ENCODE measurements at regions not wholly inside any gene's neighbourhood (a gene's known extent, or its start where the extent isn't known, plus 50 kb on each side); places are given as distances from the start of the nearest gene placed in this dataset.

DNA sequence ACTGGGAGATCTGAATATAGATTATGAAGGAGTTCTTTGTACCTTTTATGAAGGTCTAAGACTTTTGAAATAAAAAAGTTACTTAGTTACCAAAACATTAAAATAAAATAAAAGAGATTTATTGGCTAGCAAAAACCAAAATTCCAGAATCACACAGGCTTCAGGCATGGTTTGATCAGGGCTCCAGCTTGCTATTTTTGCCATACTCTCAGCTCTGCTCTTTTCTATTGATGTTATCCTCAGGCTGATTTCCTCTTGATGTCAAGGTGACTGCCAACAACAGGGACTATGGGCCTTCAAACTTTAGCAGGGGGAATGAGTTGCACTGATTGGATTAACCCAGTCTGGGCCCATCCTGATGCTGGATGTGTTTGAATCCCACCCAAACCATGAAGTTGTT, 174.1 kb downstream of the TFCP2L1 start:
- Histone ChIP-seq H3K9me3 (no peaks in the 10 kb centered on the region), H3K4me1 (ENCODE audit: control insufficient read depth in 1 of 2, insufficient read depth in 1 of 2, low read depth in 1 of 2, low read length in 1 of 2) (no peaks in the 10 kb centered on the region), H3K36me3 (no peaks in the 10 kb centered on the region), H3K27me3 (no peaks in the 10 kb centered on the region), H3K4me3 (ENCODE audit: low read depth in 1 of 2, low read length in 1 of 2) (no peak overlapping the region), H3K27ac (no peak overlapping the region)
- TF ChIP-seq CTCF (IDR thresholded peaks at IDR 0.05), result no peak

GRCh38 chr2:121118951-121119350, 166.1 kb downstream of the TFCP2L1 start:
- no peak overlapping the region for H3K4me3 ChIP-seq (ENCODE audit: low read depth in 1 of 2, low read length in 1 of 2)
- no peaks in the 10 kb centered on the region for H3K9me3 ChIP-seq
- no peaks in the 10 kb centered on the region for H3K4me1 ChIP-seq (ENCODE audit: control insufficient read depth in 1 of 2, insufficient read depth in 1 of 2, low read depth in 1 of 2, low read length in 1 of 2)
- H3K36me3 ChIP-seq, result no peaks in the 10 kb centered on the region
- H3K27me3 ChIP-seq, result no peaks in the 10 kb centered on the region
- no peak for TF ChIP-seq CTCF (IDR thresholded peaks at IDR 0.05)
- H3K27ac ChIP-seq, result no peak overlapping the region

- Histone ChIP-seq H3K36me3 (no peaks in the 10 kb centered on the region), H3K9me3 (no peaks in the 10 kb centered on the region), H3K4me3 (ENCODE audit: low read depth in 1 of 2, low read length in 1 of 2) (no peak overlapping the region), H3K27me3 (no peaks in the 10 kb centered on the region), H3K27ac (no peak overlapping the region), H3K4me1 (ENCODE audit: control insufficient read depth in 1 of 2, insufficient read depth in 1 of 2, low read depth in 1 of 2, low read length in 1 of 2) (no peaks in the 10 kb centered on the region)
- no peak for TF ChIP-seq CTCF (IDR thresholded peaks at IDR 0.05)
These were observed 164.6 kb downstream of the TFCP2L1 start for GRCh38 chr2:121120411-121120810.

DNA sequence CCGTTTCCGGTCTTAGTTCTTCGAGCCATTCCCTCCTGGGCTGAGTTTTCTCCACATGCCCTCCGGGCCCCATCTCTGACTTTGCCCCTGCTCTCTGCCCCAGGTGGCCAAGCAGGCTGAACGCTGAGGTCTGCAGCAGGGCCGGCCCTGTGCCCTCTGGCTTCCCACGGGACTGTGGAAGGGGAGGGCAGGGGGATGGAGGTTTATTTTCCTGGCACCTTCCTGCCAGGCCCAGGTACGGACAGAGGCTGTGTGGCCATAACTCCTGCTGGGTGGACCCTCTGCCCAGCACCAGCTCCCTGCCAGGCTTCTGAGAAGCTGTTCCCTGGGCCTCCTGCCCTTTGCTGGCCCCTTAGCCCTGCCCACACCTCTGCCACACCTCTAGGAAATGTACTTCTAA, 164.0 kb downstream of the TFCP2L1 start:
- H3K27me3 ChIP-seq, result no peaks in the 10 kb centered on the region

DNA sequence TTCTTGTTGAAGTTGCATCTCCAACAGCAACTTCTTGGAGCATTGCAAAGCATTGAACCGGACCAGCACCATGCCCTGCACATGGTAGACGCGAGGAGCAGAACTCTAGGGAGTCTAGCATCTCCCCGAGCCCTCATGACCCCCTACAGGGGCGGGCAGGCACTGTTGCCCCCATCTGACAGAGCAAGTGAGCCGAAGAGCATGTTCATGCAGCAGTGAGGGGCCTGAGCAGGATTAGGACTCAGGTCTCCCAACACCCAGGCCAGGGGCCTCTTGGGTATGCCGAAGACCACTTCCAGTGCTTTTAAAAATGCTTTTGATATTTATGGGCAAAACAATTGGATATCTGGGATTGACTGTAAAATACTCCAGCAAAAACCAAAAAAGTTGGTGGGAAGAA, 163.3 kb downstream of the TFCP2L1 start:
- no peaks in the 10 kb centered on the region for H3K4me1 ChIP-seq (ENCODE audit: control insufficient read depth in 1 of 2, insufficient read depth in 1 of 2, low read depth in 1 of 2, low read length in 1 of 2)
- no peaks in the 10 kb centered on the region for H3K9me3 ChIP-seq
- H3K36me3 ChIP-seq, result no peaks in the 10 kb centered on the region
- H3K27me3 ChIP-seq, result no peaks in the 10 kb centered on the region
- no peak for TF ChIP-seq CTCF (IDR thresholded peaks at IDR 0.05)
- H3K4me3 ChIP-seq (ENCODE audit: low read depth in 1 of 2, low read length in 1 of 2), result no peak overlapping the region
- H3K27ac ChIP-seq, result no peak overlapping the region

More for the DNA sequence above, 164.0 kb downstream of the TFCP2L1 start:
- Histone ChIP-seq H3K36me3 (no peaks in the 10 kb centered on the region), H3K4me1 (ENCODE audit: control insufficient read depth in 1 of 2, insufficient read depth in 1 of 2, low read depth in 1 of 2, low read length in 1 of 2) (no peaks in the 10 kb centered on the region), H3K9me3 (no peaks in the 10 kb centered on the region), H3K27ac (no peak overlapping the region), H3K4me3 (ENCODE audit: low read depth in 1 of 2, low read length in 1 of 2) (no peak overlapping the region)
- no peak for TF ChIP-seq CTCF (IDR thresholded peaks at IDR 0.05)

DNA sequence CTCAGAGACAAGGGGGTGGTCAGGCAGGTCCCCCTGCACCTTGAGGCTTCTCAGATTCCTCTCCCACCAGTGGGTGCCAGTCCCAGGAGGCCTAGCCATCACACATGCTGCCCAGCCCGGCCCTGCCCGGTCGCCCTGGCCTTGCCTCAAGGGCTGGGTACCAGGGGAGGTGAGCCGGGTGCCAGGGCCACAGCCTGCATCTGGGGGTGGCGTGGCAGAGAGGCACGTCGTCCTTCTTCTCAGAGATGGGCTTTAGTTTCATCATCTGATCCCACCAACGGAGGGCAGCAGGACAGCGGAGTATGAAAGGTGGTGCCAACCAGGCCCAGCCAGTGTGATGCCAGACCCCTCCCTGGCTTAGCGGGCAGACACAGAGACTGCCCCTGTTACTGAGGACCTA, 161.7 kb downstream of the TFCP2L1 start:
- no peak overlapping the region for H3K4me3 ChIP-seq (ENCODE audit: low read depth in 1 of 2, low read length in 1 of 2)

More for the DNA sequence above, 161.7 kb downstream of the TFCP2L1 start:
- no peaks in the 10 kb centered on the region for H3K36me3 ChIP-seq
- no peak for TF ChIP-seq CTCF (IDR thresholded peaks at IDR 0.05)
- H3K4me1 ChIP-seq (ENCODE audit: control insufficient read depth in 1 of 2, insufficient read depth in 1 of 2, low read depth in 1 of 2, low read length in 1 of 2), result no peaks in the 10 kb centered on the region
- H3K27me3 ChIP-seq, result no peaks in the 10 kb centered on the region
- no peaks in the 10 kb centered on the region for H3K9me3 ChIP-seq
- no peak overlapping the region for H3K27ac ChIP-seq
